ENCODE measurements at regions not wholly inside any gene's neighbourhood (a gene's known extent, or its start where the extent isn't known, plus 50 kb on each side); places are given as distances from the start of the nearest gene placed in this dataset.

DNA sequence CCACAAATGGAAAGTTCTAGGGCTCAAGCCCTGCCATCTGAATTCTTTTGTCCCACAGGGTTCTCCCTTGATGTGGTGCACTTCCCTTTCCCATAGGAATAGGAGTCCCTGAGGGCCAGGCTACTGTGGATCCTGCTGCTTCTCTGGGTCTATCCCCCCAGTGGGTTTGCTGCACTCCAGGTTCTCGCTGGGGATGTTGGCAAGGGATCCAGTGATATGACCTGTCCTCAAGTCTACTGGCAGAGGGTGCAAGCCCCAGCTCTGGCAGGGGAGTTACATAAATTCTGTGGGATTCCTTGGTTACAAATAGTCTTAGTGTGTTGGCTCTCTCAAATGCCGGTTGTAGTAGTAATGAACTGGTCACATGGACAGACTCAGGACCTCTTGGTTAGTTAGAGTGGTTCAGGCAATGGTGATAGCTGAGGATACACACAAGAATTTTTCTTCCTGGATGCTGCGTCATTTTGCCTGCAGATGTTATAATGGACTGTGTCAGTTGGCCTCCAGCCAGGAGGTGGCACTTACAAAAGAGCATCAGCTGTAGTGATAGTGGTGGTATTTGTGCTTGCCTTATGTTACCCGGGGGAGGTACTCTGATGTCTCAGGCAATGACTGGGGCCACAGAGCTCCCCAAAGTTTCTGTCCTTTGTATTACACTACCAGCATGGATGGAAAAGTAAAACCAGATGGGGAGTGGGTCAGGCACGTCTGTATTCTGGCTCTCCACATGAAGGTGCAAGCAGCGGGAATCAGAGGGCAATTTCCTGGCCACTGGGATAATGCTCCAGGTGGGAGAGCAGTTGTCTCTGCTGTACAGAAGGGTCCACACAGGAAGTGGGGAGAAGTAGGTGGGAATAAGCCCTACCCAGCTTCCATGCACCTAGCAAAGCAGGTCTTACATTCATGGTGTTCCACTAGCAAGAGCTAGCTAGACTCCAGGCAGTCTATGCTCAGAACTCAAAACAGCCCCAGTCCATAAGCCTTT lies 267.9 kb downstream of the SOX11 start:
- TF ChIP-seq, protein P1, sequence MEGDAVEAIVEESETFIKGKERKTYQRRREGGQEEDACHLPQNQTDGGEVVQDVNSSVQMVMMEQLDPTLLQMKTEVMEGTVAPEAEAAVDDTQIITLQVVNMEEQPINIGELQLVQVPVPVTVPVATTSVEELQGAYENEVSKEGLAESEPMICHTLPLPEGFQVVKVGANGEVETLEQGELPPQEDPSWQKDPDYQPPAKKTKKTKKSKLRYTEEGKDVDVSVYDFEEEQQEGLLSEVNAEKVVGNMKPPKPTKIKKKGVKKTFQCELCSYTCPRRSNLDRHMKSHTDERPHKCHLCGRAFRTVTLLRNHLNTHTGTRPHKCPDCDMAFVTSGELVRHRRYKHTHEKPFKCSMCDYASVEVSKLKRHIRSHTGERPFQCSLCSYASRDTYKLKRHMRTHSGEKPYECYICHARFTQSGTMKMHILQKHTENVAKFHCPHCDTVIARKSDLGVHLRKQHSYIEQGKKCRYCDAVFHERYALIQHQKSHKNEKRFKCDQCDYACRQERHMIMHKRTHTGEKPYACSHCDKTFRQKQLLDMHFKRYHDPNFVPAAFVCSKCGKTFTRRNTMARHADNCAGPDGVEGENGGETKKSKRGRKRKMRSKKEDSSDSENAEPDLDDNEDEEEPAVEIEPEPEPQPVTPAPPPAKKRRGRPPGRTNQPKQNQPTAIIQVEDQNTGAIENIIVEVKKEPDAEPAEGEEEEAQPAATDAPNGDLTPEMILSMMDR (IDR thresholded peaks at IDR 0.05; ENCODE audit: borderline replicate concordance, insufficient read depth, low read depth, low read length): no peak
- no peak overlapping the region for H3K4me3 ChIP-seq (ENCODE audit: low read depth, low read length)

DNA sequence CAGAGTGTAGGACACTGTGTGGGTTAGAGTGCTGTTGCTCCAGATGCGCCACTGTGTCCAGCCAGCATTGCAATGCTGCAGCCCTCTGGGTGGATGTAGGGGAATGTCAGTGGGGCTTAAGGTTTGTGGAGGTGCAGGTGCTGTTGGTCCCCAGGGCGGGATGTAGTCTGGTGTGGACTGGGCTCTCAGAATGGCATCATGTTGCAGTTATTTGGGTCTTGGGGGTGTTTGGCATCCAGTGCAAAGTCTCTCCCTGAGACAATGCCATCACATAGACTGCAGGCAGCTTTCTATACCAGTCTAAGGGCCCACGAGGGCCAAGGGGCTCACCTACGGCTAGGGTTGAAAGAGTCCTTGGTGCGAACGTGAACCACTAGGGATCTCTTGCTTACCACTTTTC lies 275.3 kb downstream of the SOX11 start:
- TF ChIP-seq, protein P1 (IDR thresholded peaks at IDR 0.05; ENCODE audit: borderline replicate concordance, insufficient read depth, low read depth, low read length): no peak
- H3K4me3 ChIP-seq (ENCODE audit: low read depth, low read length): no peak overlapping the region

DNA sequence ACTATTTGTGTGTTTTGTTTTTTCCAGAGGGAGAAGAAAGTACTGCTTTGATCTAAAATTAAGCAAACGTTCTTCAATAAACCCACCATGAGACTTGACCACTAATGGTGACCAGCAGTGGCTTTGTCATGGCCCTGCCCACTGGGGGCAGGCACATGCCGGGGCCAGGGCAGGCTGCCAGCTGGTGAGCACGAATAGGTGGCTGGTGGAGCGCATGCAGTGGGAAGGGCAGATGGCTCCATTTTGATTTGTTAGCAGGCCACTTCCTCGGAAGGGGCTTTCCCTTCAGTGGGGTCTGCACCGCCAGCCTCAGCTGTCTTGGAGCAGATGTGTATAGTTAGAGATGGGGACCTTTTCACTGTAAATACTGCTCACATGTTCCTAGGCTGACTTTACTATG lies 277.1 kb downstream of the SOX11 start:
- no peak overlapping the region for H3K4me3 ChIP-seq (ENCODE audit: low read depth, low read length)
- TF ChIP-seq, protein P1 (IDR thresholded peaks at IDR 0.05; ENCODE audit: borderline replicate concordance, insufficient read depth, low read depth, low read length): no peak

DNA sequence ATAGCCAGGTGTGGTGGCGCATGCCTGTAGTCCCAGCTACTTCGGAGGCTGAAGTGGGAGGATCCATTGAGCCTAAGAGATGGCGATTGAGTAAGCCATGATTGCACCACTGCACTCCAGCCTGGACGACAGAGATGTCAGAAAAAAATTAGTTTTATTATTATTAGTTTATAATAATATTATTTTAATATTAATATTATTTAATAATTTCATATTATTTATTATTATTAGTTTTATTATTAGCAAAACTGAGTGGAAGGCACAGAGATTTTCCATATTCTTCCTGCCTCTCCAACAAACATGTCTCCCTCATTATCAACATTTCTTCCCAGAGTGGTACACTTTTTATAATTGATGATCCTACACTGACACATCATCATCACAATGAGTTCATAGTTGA lies 278.2 kb downstream of the SOX11 start:
- no peak overlapping the region for H3K4me3 ChIP-seq (ENCODE audit: low read depth, low read length)
- TF ChIP-seq, protein P1 (IDR thresholded peaks at IDR 0.05; ENCODE audit: borderline replicate concordance, insufficient read depth, low read depth, low read length): no peak

DNA sequence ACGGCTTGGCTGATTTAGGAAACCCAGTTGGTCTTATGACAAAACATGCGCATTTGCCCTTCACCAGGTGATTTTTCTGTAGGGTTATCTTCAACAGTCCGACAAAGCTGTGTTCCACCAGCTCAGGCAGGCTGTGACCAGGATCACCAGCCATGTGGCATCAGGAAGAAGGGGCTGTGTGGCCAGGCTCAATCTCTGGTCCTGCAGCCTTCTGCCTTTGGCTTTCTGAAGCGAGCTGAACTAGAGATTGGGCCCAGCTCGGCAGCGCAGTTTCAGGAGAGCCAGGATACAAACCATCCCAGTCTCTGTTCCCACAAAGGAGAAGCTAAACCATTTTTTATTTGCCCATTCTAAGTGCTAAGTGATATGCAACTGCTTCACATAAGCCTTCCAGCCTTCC lies 282.3 kb downstream of the SOX11 start:
- no peak overlapping the region for H3K4me3 ChIP-seq (ENCODE audit: low read depth, low read length)
- TF ChIP-seq, protein P1 (IDR thresholded peaks at IDR 0.05; ENCODE audit: borderline replicate concordance, insufficient read depth, low read depth, low read length): no peak

DNA sequence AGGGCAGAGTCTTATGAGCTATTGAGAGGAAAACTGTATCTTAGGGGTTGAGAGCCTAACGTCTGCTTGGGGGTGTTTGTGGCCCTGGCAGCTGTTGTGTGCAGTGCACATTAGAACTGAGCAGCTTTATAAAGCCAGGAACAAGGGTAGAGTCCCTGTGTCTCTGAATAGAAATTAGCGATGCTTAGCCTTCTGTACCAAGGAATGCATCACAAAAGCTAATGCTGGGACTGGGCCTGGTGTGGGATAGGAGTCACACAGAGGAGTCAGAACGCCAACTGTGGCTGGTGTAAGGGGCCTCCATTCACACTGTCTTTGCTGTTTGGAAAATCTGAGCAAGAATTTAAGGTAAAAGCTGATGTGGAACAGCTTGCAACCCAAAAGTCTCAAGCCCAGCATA lies 283.2 kb downstream of the SOX11 start:
- TF ChIP-seq, protein P1 (IDR thresholded peaks at IDR 0.05; ENCODE audit: borderline replicate concordance, insufficient read depth, low read depth, low read length): no peak
- H3K4me3 ChIP-seq (ENCODE audit: low read depth, low read length): no peak overlapping the region

DNA sequence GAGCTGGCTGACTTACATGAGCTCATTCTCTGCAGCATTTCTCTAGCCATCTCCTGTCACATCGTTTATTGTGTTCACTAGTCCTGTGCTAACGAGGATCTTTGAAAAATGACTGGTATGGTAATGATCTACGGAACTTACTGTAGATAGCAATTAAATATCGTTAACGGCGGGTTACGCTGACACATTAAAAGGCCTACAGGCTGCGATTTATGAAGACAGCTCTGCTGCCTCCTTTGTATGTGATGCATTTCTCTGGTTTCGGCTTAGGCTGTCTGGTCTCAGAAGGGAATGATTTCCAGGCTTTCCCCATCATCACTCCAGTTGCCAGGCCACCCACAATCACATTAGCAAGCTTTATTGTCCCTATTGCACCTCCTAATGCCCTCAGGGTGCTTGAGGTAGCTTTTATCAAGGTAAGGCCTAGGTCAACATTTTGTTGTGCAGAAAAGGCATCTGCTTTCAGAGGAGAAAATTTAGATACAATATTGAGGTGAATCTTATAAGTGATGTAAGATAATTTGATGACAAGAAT lies 284.4 kb downstream of the SOX11 start:
- no peak overlapping the region for H3K4me3 ChIP-seq (ENCODE audit: low read depth, low read length)
- TF ChIP-seq, protein P1 (IDR thresholded peaks at IDR 0.05; ENCODE audit: borderline replicate concordance, insufficient read depth, low read depth, low read length): no peak

Measured in GM12875 (cell line).